22Rv1 (cell line): ENCODE measurements at regions not wholly inside any gene's neighbourhood (a gene's known extent, or its start where the extent isn't known, plus 50 kb on each side); places are given as distances from the start of the nearest gene placed in this dataset.

ENCODE experiments used
- CTCF ChIP-seq: fragments of 450-650 bp; IDR thresholded peaks from 2 replicates; pipeline ENCODE4 v1.5.1; 2017; ENCODE audit warnings: mild to moderate bottlenecking
- ZFX ChIP-seq: fragments of 450-650 bp; IDR thresholded peaks from 2 replicates; pipeline ENCODE4 v1.6.1; 2017; ENCODE audit warnings: antibody characterized with exemption, borderline replicate concordance

GRCh38 chr12:28878629-28879028 is 270.4 kb upstream of the FAR2 start:
- TF ChIP-seq CTCF (no peak), ZFX (no peak)
